ENCODE measurements at regions not wholly inside any gene's neighbourhood (a gene's known extent, or its start where the extent isn't known, plus 50 kb on each side); places are given as distances from the start of the nearest gene placed in this dataset.

DNA sequence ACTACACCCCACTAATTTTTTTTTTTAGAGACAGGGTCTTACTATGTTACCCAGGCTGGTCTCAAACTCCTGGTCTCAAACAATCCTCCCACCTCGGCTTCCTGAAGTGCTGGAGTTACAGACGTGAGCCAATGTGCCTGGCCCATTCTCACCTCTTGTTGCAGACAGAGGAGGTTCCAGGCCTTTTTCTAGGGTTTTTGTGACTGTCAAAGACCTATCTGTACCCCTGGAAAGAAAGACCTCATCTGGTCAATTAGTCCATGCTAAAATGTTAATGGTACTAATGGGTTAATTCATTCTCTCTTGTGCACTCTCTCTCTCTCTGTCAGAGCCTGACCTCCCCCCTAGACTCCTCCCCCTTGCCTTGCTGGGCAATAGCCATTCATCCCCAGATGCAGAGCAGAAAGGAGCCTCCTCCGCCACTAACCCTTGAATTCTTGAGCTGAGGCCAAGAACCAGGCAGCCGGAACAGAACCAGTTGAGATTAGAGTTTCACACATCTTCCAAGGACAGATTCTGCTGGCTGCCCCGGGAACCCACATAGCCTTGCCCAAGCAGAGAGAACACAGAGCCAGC lies 209.7 kb downstream of the SKIDA1 start:
- no peak for DNase-seq

DNA sequence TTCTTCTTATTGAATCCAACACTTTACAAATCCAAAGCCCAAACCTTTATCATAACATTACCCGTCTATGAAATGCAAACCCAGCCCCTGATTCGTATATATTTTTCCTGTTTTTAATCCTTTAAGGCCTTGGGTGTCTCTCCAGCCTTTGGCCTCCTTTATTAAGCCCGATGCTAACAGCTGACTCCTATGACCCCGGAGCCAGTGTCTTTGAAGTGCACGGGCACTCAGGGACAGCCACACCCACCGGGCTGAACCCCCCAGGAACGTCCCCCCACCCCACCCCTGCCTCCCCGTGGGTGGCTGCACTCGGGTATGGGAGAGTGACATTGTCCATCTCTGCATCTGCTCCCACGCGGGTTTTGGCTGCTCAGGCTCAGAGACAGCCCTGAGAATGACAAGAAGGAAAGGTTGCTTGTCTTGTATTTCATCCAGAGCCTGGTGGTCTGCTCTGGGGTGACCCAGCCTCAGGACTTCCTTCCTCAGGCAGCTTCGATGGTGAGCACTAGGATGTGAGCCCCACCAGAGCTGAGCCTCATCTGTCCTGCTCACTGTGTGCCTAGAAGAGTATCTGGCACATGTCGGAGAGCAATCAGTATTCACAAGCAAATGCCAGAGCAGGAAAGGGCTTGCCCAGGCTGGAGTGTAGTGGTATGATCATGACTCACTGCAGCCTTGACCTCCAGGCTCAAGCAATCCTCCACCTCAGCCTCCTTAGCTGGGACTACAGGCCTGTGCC lies 210.4 kb downstream of the SKIDA1 start:
- no peak for DNase-seq

DNA sequence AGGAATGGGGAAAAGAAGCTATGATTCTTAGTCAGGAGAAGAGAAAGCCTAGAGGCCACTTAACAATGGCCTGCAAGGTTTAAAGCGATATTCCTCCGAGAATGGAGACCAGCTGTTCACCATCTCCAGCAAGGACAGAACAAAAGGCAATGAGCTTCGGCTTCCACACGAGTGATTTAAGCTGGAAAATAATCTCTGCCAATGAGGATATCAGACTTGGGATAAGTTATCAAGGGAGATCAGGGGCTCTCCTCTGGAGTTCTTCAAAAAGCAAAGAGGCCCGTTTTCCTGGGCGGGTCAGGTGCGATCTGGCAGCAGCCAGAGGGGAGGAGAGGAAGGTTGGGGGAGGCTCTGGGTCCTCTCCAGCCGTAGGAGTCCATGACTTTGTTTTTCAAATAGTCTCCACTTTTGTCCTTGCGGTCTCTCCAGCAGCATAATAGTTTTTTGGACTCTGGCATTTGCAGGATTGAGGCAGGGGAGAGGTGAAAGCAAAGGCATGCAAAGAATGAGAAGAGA lies 211.3 kb downstream of the SKIDA1 start:
- DNase-seq: no peak

DNA sequence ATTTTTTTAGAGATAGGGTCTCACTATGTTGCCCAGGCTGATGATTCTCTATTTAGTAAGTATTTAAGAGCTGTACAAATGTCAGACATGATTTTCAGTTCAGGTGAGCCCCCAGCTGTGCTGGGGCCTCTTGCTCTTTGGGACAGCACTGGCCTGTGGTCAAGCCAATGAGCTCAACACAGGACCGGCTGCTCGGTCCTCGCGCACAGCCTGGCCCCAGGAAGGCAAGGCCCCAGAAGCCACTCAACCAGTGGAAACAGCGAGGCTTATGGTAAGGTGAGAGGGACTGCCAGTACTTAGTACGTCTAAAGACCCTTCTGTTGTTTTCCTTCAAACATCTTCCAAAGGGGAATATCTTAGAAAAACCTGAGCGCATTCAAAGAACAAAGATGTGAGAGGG lies 211.8 kb downstream of the SKIDA1 start:
- DNase-seq: no peak

DNA sequence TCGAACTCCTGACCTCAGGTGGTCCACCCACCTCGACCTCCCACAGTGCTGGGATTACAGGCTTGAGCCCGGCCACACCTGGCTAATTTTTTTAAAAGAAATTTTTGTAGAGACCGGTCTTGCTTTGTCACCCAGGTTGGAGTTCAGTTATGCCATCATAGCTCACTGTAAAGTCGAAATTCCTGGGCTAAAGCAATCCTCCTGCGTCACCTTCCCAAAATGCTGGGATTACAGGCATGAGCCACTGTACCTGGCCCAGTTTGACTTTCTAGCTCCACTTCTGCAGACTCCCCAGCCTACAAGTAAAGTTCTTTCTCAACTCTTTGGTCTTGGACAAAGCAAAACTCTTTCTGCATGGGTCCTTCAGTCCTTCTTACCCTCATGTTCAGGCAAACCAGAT lies 214.1 kb downstream of the SKIDA1 start:
- no peak for DNase-seq

DNA sequence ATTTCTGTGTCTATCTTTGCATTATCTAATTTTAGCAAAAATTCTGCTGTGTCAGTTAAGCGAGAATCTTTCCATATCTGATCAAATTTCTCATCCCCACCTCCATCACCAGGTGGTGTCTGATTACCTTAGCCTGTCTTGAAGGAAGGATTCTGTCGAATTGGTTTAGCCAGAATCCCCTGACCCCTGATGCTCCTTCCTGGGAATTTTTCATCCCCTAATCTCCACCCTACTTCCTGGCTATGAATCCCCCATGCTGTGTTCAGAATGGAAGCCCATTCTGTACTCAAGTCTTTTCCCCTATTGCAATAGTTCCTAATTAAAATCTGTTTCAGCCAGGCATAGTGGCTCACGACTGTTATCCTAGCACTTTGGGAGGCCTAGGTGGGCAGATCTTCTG lies 216.1 kb downstream of the SKIDA1 start:
- no peak for DNase-seq

DNA sequence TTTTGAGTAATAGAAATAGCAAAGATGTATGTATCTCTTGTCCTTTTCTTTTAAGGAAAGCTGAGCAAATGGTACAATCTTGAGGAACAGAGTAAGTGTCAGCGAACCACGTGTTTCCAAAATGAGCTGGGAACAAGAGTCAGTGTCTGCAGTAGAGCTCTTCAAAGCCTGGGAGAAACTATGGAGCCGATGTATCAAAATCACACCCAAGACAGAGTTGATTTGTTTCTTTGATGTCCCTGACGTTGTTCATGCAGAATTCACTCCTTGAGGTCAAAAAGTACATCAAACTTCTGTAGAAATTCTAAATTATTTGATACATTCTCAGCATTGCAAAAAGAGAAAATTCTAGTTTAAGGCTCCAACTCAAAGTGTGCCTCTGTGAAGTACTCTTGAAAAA lies 216.5 kb downstream of the SKIDA1 start:
- DNase-seq: no peak

DNA sequence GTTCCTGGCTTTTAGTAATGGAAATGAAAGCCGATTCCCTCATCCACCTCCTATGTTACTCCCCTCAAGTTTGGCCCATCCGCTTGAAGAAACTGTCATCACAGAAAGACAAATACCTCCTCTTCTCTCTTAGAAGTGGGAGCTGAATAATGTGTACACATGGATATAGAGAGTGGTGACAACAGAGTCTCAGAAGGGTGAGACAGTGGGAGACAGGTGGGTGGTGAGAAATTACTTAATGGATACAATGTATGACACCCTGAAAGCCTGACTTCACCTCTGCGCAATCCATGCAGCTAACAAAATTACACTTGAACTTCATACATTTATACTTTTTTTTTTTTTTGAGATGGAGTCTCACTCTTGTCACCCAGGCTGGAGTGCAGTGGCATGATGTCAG lies 217.5 kb downstream of the SKIDA1 start:
- no peak for DNase-seq

DNA sequence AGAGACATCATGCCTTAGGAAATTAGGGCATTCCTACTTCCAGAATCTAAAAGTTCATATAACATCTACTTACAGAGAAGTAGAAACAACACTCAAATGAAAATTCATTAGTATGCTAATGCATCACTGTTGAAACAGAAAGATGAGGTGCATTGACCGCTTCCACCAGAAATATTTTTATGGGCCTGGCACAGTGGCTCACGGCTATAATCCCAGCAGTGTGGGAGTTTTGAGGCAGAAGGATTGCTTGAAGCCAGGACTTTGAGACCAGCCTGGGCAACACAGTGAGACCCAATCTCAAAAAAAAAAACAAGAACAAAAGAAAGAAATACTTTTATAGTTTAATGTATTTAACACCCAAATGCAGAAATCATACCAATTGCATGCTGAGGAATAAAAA lies 220.9 kb downstream of the SKIDA1 start:
- no peak for DNase-seq

DNA sequence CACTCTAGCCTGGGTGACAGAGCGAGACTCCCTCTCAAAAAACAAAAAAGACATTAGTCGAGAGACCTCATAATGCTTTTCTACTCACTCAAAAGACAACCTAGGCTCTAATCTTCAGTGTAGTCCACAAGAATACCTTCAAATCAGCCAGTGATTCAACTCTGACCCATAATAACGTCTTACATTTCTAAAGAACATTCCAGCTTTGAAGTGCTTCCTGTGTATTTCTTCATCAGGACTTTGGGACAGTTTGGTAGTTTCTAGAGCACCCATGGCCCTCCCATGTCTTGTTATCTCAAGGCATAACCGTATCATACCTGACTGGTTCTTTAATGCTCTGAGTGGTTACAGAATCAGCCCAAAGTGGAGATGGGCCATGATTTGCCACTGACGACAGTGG lies 221.3 kb downstream of the SKIDA1 start:
- no peak for DNase-seq

DNA sequence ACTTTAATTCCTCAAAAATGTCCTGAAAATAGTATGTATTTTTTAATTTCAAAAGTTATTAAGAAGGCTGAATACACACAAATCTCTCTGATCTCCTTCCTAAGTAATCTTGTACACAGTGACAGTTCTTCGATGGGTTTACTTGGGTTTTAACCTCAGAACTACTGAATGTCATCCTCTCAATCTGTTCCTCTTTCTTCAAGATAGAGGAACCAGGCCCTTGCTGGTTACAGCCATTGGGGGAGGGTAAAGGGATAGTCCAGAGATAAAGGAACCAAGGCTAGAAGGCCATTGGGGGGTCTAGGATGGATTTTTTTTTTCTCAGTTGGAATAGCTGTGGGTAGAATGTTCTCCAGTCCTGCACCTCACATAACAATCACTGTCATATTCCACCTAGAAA lies 224.9 kb downstream of the SKIDA1 start:
- DNase-seq: no peak

DNA sequence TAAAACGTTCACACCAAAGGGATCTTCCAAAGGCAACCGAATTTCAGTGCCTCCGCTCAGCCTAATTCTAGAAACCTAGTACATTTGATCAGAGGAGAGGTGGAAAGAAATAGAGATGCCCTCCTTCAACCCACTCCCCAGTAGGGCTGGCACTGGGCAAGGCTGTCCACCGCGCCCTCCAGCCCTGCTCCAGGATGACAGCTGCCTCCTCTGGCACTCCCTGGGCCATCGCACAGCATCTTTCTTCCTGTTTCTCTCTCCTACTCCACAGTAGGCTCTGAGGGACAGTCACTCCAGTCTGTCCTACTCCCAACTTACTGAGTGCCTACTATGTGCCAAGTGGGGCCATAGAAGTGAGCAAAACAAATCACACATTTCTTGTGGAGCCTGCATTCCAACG lies 226.2 kb downstream of the SKIDA1 start:
- DNase-seq: no peak

DNA sequence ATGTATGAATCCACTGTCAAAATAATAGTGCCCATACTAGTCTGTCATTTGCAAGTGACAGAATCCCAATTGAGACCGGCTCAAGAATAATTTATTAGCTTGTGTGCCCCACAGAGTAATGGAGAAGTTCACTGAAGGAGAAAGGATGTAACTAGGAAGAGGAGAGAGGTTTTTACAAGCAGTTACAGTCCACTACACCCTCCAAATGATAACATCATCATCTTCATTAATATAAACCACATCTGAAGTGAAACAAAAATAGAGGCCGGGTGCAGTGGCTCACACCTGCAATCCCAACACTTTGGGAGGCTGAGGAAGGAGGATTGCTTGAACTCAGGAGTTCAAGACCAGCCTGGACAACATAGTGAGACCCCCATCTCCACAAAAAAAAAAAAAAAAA lies 226.8 kb downstream of the SKIDA1 start:
- DNase-seq: no peak

DNA sequence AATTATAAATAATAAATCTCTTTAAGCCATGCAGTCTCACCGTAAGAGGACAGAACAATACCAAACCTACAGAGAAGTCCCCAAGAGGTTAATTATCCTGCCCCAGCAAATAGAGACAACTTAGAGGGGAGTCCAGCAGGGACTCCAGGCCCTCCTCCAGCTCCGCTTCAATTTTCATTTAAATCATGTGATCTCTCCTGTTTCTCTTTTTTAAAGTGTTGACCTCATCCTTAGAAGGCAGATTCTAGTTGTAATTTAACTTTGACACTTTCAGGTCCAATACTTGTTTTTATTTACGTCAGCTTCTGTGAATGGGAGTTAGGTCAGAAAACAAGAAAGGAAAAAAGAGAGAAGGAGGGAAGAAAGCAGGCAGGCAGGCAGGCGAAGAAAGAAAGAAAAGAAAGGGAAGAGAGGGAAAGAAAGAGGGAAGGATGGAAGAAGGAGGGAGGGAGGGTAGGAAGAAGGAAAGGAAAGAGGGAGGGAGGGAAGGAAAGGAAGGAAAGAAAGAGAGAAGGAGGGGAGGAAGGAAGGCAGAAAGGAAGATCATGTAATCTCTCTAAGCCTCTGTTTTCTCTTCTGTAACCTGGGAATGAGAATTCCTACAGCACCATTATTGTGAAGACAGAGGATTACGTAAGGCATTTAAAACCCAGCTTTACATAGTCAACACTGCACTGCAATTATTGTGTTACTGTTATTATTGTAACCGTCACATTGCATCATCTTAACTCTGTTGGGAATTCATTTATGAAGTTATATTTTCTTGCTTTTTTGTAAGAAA lies 227.7 kb downstream of the SKIDA1 start:
- DNase-seq: no peak

DNA sequence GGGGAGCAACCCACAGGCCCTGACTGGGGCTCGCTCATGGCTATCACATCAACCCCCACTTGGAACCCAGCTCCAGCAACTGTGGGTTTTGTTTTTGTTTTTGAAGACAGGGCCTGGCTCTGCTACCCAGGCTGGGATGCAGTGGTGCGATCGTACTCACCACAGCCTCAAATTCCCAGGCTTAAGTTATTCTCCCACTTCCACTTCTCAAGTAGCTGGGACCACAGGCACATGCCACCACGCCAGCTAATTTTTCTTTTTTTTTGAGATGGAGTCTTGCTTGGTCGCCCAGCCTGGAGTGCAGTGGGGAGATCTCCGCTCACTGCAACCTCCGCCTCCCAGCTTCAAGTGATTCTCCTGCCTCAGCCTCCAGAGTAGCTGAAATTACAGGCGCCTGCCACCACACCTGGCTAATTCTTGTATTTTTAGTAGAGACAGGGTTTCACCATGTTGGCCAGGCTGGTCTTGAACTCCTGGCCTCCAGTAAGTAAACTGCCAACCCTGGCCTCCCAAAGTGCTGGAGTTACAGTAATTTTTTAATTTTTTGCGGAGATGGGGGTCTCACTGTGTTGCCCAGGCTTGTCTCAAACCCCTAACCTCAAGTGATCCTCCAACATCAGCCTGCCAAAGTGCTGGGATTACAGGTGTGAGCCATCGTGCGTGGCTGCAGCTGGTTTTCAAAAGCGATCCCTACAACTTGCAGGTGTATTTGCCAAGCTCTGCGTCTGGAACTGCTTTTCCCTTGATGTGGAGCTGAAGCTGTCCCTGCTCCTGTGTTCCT lies 228.7 kb downstream of the SKIDA1 start:
- DNase-seq: no peak

DNA sequence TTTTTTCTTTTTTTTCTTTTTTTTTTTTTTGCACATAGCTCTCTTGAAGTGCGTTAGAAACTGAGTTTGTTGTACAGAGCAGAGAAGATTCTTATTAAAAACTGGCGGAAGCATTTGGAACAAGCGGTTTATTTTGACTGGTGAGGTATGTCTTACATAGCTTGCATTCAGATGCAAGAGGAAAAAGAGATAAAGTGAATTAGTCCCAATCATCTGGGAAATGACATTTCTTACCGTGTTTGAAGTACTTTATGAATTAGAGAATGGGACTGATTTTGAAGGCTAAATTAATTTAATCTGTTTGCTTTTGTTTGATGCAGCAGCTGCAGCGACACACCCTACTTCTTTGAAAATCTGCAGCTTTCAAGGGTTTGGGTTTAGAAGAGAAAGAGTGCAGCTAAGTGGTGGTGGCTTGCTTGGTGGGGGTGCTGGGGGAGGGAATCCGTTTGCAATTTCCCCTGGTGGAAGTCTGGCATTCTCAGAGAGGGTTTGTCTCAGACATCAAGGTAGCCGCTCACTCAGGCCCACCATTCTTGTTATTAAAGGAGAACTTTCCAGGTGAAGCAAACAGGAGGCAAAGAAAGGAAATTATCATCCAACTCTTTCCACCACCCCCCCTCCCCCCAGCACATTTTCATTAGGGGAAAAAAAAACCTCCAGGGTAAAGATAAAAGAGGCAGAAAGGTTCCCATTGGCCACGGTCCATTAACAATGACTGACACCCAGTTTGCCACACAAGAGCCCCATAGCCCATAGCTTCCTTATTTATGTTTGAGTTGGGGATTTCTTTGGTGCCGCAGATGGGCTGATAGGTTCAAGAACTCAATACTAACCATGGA lies 231.7 kb downstream of the SKIDA1 start:
- DNase-seq: no peak

DNA sequence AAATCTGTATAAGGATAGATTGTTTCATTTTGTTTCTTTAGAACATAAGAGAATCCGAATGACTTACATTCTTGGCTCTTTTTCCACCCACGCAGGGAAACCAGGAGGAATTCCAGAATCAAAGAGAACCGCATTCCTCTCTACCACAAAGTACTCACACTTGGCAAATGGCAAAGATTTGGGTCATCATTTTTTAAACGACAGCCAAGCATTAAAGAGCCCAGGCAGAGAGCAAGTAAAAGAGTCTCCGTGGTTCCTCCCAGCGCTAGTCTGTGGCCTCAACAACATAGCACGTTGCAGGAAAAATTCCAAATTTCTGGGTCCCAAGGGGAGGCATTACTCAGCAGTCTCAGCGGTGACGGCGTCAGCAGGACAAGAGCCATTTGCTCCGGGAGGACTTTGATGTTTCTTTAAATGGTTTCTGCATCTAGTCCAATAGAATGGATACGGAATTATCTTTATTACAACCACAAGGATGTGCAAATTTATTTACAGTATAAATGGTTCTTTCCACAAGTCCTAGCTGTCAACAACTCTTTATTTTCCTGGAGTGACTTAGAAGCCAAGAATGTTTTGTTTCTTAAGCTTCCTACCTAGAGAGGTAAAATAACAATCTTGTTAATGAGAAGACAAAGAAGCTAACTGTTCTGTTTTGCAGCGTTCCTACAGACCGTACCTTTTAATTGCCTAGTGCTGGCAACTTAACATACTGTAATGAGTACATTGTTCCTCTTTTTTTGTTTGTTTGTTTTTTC lies 232.5 kb downstream of the SKIDA1 start:
- no peak for DNase-seq

DNA sequence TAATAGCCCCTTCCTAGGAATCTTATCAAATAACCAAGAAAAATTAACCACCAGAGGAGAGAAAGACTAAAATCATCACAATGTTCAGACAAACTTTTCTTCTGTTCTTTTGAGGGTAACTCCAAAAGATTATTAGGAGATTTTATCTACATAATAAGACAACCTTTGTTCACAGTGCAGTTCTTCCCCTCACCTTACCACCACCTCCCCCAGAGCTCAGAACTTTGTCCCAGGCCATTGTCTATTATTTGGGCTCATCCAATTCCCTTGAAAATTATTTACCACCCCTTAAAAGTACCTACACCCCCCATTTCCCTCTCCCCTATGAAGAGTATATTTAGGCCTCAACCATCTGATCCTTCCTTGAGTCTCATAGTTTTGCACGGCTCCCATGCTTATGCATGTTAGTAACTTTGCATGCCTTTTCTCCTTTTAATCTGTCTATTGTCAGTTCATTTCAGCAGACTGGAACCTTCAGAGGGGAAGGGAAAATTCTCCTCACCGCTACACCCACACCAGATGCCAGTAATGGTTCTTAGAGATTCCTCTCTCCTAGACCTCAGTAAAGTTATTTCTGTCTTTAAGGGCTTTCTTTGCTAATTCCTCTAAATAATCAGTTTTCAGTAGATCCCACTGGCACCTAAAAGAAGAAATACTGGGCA lies 234.9 kb downstream of the SKIDA1 start:
- no peak for DNase-seq

DNA sequence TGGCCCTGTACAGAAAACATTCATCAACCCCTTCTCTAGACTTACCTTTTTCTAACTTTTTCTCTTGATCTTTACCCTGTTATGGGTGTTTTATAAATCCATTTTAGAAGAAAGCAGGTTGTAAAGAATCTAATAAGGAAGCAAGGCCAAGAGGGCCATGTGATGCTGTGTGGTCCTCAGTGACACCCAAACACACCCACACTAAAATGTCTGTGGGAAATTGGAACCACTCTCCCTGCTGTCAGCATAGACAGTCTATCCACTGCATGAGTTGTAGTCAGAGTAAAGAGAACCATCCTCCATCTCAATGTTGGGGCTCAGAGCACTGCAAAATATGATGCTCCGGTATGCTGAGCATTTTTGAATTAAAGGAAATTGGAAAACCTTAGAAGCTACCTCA lies 235.5 kb downstream of the SKIDA1 start:
- no peak for DNase-seq

DNA sequence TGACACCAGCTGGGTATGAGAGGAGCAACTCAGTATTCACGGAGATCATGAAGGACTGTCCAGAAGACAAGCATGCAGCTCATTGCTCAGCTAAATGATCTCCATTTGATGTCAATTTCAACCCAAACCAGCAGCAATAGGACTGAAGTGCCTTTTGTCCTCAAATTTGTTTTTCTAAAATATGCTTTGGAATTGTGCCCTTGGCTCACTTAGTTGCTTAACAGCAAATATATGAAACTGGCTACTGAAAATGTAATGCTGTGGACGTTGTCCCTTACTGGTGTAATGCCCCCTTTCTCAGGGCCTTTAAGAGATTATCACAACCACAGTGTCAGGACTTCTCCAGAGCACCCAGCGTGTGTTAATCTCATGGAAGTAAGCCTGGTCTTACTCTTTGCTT lies 236.2 kb downstream of the SKIDA1 start:
- no peak for DNase-seq

DNA sequence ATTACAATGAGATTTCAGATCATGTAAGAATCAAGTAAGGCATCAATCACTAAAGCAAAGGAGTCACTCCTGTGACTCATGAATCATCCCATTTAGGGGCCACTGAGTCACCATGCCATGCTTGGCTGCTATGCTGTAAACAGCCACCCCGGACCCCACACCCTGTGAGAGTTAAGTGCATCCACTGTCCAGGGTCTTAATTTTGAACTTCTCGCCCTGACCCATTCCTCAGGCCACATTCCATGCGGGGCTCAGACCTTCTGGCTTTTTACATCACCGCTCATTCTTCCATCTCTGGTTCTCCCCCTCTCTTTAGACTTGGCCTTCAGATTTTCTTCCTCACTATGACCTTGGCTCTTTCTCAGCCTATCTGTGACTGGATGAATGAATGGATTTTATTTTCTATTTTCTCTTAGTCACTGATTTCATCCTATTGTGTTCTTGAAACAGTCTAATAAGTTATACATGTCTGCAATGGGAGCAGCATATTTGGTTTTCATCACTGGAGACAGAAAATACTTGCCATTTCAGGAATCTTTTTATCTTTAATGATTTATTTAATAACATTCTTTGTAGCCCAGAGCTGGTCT lies 239.6 kb downstream of the SKIDA1 start:
- no peak for DNase-seq

Data from activated effector memory CD4-positive, alpha-beta T cell treated with Interleukin-2 at 50 U/mL for 16 hours (primary cell).